Neural progenitor cell (in vitro differentiated cells): ENCODE measurements at regions not wholly inside any gene's neighbourhood (a gene's known extent, or its start where the extent isn't known, plus 50 kb on each side); places are given as distances from the start of the nearest gene placed in this dataset.

Source experiments
- DNase-seq: peaks from one replicate; pipeline ENCODE4 v3.0.0-alpha.2; 2016; ENCODE audit warnings: low spot score
- H2AFZ ChIP-seq: fragments of 200-600 bp; sonication (generic); replicated peaks from 2 replicates; pipeline ENCODE4 v1.6.1; 2016; ENCODE audit warnings: antibody characterized with exemption
- H3F3A ChIP-seq: fragments of 200-600 bp; sonication (generic); 2 replicates; pipeline ENCODE4 v1.6.1; 2016; ENCODE audit warnings: antibody characterized with exemption, low read depth
- H3K27ac ChIP-seq: fragments of 200-600 bp; sonication (generic); 2 replicates; pipeline ENCODE4 v1.5.1; 2016; ENCODE audit warnings: mild to moderate bottlenecking
- H3K27me3 ChIP-seq: fragments of 200-600 bp; sonication (generic); 2 replicates; pipeline ENCODE4 v1.6.1; 2016; ENCODE audit warnings: mild to moderate bottlenecking, moderate library complexity
- H3K36me3 ChIP-seq: fragments of 200-600 bp; sonication (generic); 2 replicates; pipeline ENCODE4 v1.5.1; 2016
- H3K4me1 ChIP-seq: fragments of 200-600 bp; sonication (generic); 2 replicates; pipeline ENCODE4 v1.6.1; 2016; ENCODE audit warnings: mixed run types
- H3K4me2 ChIP-seq: fragments of 200-600 bp; sonication (generic); 2 replicates; pipeline ENCODE4 v1.6.1; 2016
- H3K4me3 ChIP-seq: fragments of 200-600 bp; sonication (generic); 2 replicates; pipeline ENCODE4 v1.5.1; 2016
- H3K79me2 ChIP-seq: fragments of 200-600 bp; sonication (generic); 2 replicates; pipeline ENCODE4 v1.6.1; 2016; ENCODE audit warnings: low read depth
- H3K9ac ChIP-seq: fragments of 200-600 bp; sonication (generic); 2 replicates; pipeline ENCODE4 v1.6.1; 2016
- H3K9me3 ChIP-seq: fragments of 200-600 bp; sonication (generic); 2 replicates; pipeline ENCODE4 v1.5.1; 2016; ENCODE audit warnings: low read depth
- H4K20me1 ChIP-seq: fragments of 200-600 bp; sonication (generic); 2 replicates; pipeline ENCODE4 v1.6.1; 2016; ENCODE audit warnings: low read depth
- H3K27ac Mint-ChIP-seq: 3 replicates; pipeline ENCODE4 v1.8.0; 2021; ENCODE audit warnings: mixed read lengths
- H3K27me3 Mint-ChIP-seq: 2 replicates; pipeline ENCODE4 v1.8.0; 2022; ENCODE audit warnings: low read depth, mild to moderate bottlenecking, inconsistent platforms, moderate library complexity, mixed read lengths; ENCODE audit not compliant: insufficient read depth
- H3K36me3 Mint-ChIP-seq: 3 replicates; pipeline ENCODE4 v1.8.0; 2021; ENCODE audit warnings: mixed read lengths
- H3K4me1 Mint-ChIP-seq: 3 replicates; pipeline ENCODE4 v1.8.0; 2021; ENCODE audit warnings: mixed read lengths
- H3K4me3 Mint-ChIP-seq: 3 replicates; pipeline ENCODE4 v1.8.0; 2021; ENCODE audit warnings: mild to moderate bottlenecking, moderate library complexity, mixed read lengths
- H3K9me3 Mint-ChIP-seq: 3 replicates; pipeline ENCODE4 v1.8.0; 2020; ENCODE audit warnings: mixed read lengths
- CTCF ChIP-seq: fragments of 200-600 bp; sonication (generic); IDR thresholded peaks from 2 replicates; pipeline ENCODE4 v1.5.1; 2017; ENCODE audit warnings: antibody characterized with exemption, mild to moderate bottlenecking
- EZH2 ChIP-seq: fragments of 200-600 bp; sonication (generic); IDR thresholded peaks from 2 replicates; pipeline ENCODE4 v1.6.1; 2017; ENCODE audit warnings: antibody characterized with exemption, mild to moderate bottlenecking, moderate library complexity
- EZH2phosphoT487 ChIP-seq: fragments of 200-600 bp; sonication (generic); IDR thresholded peaks from 2 replicates; pipeline ENCODE4 v1.6.1; 2017; ENCODE audit warnings: antibody characterized with exemption

- Histone ChIP-seq H3F3A (peaks cover 16% of the 10 kb centered on the region), H3K4me3 (no peak overlapping the region), H4K20me1 (no peaks in the 10 kb centered on the region), H3K4me1 (peaks cover 20% of the 10 kb centered on the region), H3K79me2 (no peaks in the 10 kb centered on the region), H3K4me2 (peak overlapping the region; percentile 38), H3K27me3 (no peaks in the 10 kb centered on the region), H3K27ac (peak overlapping the region; percentile 57), H3K36me3 (no peaks in the 10 kb centered on the region), H3K9ac (no peak overlapping the region), H2AFZ (no peak overlapping the region), H3K9me3 (no peaks in the 10 kb centered on the region)
- H3K4me1 Mint-ChIP-seq: peaks cover 8% of the 10 kb centered on the region
- no peaks in the 10 kb centered on the region for H3K27me3 Mint-ChIP-seq
- H3K9me3 Mint-ChIP-seq: peaks cover 16% of the 10 kb centered on the region
- DNase-seq: peak; percentile 44
- no peaks in the 10 kb centered on the region for H3K36me3 Mint-ChIP-seq
- TF ChIP-seq EZH2phosphoT487 (no peak), CTCF (no peak), EZH2 (no peak)
- H3K4me3 Mint-ChIP-seq: no peak overlapping the region
- H3K27ac Mint-ChIP-seq: no peak overlapping the region
These were observed 1257.8 kb downstream of the RPA4 start for GRCh38 chrX:98141466-98141865.

GRCh38 chrX:98191003-98191402, 1307.3 kb downstream of the RPA4 start:
- H4K20me1 ChIP-seq: no peaks in the 10 kb centered on the region
- TF ChIP-seq CTCF: no peak
- no peak for TF ChIP-seq EZH2phosphoT487
- TF ChIP-seq EZH2: no peak
- Mint-ChIP-seq H3K9me3 (no peaks in the 10 kb centered on the region), H3K27me3 (no peaks in the 10 kb centered on the region), H3K4me1 (no peaks in the 10 kb centered on the region), H3K4me3 (no peak overlapping the region), H3K36me3 (no peaks in the 10 kb centered on the region), H3K27ac (no peak overlapping the region)
- H3K4me3 ChIP-seq: no peak overlapping the region
- no peak overlapping the region for H3K27ac ChIP-seq
- no peaks in the 10 kb centered on the region for H3K4me1 ChIP-seq
- no peaks in the 10 kb centered on the region for H3F3A ChIP-seq
- H3K27me3 ChIP-seq: no peaks in the 10 kb centered on the region
- no peaks in the 10 kb centered on the region for H3K36me3 ChIP-seq
- H3K9ac ChIP-seq: no peak overlapping the region
- H2AFZ ChIP-seq: no peak overlapping the region
- H3K4me2 ChIP-seq: no peak overlapping the region
- DNase-seq: no peak
- no peaks in the 10 kb centered on the region for H3K79me2 ChIP-seq
- H3K9me3 ChIP-seq: no peaks in the 10 kb centered on the region

- Histone ChIP-seq H3K4me1 (no peaks in the 10 kb centered on the region), H3K27me3 (no peaks in the 10 kb centered on the region), H3K27ac (no peak overlapping the region), H2AFZ (no peak overlapping the region), H3F3A (no peaks in the 10 kb centered on the region), H3K79me2 (no peaks in the 10 kb centered on the region), H3K4me3 (no peak overlapping the region), H3K36me3 (no peaks in the 10 kb centered on the region), H3K4me2 (no peak overlapping the region), H4K20me1 (no peaks in the 10 kb centered on the region), H3K9me3 (no peaks in the 10 kb centered on the region), H3K9ac (no peak overlapping the region)
- Mint-ChIP-seq H3K27ac (no peak overlapping the region), H3K9me3 (no peaks in the 10 kb centered on the region), H3K4me3 (no peak overlapping the region), H3K27me3 (no peaks in the 10 kb centered on the region), H3K4me1 (no peaks in the 10 kb centered on the region), H3K36me3 (no peaks in the 10 kb centered on the region)
- no peak for DNase-seq
- TF ChIP-seq EZH2 (no peak), EZH2phosphoT487 (no peak), CTCF (no peak)
These were observed 1310.3 kb downstream of the RPA4 start for GRCh38 chrX:98194036-98194435.
